Stimulated activated CD4-positive, alpha-beta T cell treated with anti-CD3 and anti-CD28 coated beads, Interleukin-12 subunit alpha, Interleukin-12 subunit beta, amount 100 ng/mL, for 24 hours (primary cell): ENCODE measurements at regions not wholly inside any gene's neighbourhood (a gene's known extent, or its start where the extent isn't known, plus 50 kb on each side); places are given as distances from the start of the nearest gene placed in this dataset.
"Not testable (repeated sequence)": the region's sequence is repeated elsewhere in the genome, so short reads cannot be mapped to it uniquely, and the experiment has no call there.

Source experiments
- DNase-seq, 2 experiments: peaks; one replicate each; pipeline ENCODE4 v3.0.0-alpha.2; 2020; ENCODE audit warnings: low read depth in 2 of 2

DNA sequence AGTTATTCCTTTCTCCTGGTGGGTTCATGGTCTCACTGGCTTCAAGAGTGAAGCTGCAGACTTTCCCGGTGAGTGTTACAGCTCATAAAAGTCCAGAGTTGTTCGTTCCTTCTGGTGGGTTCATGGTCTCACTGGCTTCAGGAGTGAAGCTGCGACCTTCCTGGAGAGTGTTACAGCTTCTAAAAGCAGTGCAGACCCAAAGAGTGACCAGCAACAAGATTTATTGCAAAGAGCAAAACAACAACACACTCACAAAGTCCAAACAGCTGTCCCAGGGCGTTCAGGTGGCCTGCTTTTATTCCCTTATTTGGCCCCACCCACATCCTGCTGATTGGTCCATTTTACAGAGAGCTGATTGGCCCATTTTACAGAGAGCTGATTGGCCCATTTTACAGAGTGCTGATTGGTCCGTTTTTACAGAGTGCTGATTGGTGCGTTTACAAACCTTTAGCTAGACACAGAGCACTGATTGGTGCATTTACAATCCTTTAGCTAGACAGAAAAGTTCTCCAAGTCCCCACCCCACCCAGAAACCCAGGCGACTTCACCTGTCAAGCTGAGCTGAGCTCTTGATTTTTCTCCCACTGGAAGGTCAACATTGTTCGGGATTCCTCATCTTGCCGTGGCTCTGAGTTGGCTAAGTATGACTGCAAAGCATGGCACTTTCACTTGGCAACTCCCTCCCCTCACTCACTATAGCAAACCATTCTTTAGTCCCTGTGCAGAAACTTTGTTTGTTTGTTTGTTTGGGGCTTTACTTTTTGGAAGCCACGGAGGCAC is 87.3 kb upstream of the EEPD1 start:
- not testable (repeated sequence) for DNase-seq

- DNase-seq = no peak
Observed at GRCh38 chr7:36066343-36066664, 86.8 kb upstream of the EEPD1 start.

DNA sequence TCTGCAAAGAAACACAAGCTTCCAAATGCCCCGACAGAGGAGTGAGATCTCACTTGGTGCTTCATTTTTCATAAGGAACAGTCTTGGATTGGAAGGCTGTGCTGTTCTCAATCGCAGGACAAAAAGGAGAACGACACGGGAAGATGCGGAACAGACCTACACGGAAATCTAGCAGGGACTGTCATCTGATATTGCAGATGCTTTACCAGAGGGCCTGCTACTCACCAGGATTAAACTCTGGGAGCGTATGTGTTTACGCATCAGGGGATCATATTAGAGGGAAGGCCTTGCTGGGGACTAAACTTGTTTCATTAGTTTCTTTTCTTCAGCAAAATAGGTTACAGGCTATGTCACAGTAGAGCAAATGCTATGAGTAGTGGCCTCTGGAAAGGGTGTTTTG is 82.8 kb upstream of the EEPD1 start:
- DNase-seq = no peak

GRCh38 chr7:36071605-36072004 is 81.4 kb upstream of the EEPD1 start:
- no peak for DNase-seq

- DNase-seq = no peak
Observed at GRCh38 chr7:36072620-36073019, 80.4 kb upstream of the EEPD1 start.

DNA sequence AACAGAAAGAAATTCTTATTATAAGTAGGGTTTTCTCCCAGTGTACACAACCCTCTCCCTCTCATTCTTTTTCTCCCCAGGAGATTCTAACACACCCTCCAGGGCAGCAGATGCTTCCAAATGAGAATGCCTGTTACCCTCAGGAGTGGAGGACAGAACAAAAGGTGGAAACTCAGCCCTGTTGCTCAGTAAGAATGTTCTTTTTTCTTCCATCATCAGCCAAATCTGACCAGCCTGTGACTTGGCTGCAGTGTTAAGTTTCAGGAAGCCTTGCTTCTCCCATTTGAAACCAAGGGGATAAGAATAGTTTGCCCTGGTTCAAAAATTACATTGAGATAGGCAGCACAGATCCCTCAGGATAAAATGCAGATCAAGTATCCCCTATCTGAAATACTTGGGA is 77.5 kb upstream of the EEPD1 start:
- DNase-seq = no peak

- no peak for DNase-seq
Observed at GRCh38 chr7:36076074-36076473, 77.0 kb upstream of the EEPD1 start.

- DNase-seq = no peak
Observed at GRCh38 chr7:36078816-36079360, 74.2 kb upstream of the EEPD1 start.

DNA sequence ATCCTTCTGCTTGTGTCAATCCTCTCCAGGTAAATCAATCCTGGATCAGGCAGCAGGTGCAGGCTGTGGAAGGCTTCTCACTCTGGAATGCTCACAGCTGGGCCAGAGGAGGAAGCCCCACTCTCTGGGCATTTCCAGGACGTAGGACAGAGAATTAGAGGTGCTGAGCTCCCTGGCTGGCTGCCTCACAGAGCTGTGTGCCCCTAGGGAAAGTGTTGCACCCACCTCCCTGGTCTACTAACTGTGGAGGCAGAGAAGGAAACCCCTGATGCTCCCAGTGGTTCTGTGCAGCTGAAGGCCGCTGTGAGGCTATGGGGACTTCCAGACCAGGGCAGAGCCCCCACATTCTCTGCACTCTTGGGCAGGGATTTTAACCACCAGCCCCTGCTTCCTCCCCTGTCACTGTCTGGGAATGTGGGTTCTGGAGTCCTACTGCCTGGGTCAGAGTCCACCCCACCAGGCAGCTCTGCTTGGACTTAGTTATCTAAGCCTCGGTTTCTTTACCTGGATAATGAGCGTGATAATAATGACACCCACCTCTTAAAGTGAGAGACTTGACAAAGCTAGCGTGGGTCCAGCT is 73.5 kb upstream of the EEPD1 start:
- DNase-seq = no peak

- no peak for DNase-seq
Observed at GRCh38 chr7:36080843-36081242, 72.2 kb upstream of the EEPD1 start.

DNA sequence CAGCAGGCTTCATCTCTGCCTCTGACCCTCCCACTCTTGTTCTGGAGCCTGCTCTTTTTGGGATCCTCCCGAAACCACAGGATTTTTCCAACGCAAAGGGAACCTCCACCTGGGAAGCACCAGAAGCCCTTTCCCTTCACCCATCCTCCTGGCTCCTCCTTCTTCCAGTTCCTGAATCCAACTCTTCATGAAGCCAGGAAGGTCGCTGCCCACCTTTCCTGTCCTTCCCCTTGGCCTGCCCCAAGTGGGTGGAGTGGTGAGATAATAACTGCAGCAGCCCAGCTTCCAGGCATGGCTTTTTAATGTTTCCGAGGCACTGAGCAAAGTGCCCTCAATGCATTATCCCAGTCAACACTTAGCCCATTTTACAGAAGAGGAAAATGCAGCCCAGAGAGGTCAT is 70.8 kb upstream of the EEPD1 start:
- DNase-seq = no peak

GRCh38 chr7:36082910-36083309 is 70.1 kb upstream of the EEPD1 start:
- DNase-seq = no peak

GRCh38 chr7:36083626-36084380 is 69.3 kb upstream of the EEPD1 start:
- DNase-seq = no peak

- DNase-seq = no peak
Observed at GRCh38 chr7:36084485-36085091, 68.5 kb upstream of the EEPD1 start.

DNA sequence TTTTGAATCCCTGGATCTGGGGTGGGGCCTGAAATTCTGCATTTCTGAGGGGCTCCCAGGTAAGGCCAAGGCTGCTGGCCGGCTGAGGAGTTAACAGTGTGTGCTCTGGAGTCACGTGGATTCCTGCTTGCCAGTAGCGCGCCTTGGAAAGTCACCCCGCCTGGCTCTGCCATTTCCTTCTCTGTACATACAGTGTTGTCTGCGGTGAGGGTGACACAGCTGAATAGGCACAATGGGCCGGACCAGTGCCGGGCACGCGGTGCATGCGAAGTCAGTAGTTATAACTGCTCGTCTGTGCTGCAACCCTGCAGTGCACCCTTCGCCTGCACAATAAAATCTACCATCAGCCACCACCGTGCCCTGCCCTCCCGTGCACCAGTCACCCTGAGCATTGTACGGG is 68.0 kb upstream of the EEPD1 start:
- DNase-seq = no peak

GRCh38 chr7:36086571-36086970 is 66.5 kb upstream of the EEPD1 start:
- DNase-seq = no peak

GRCh38 chr7:36088553-36088952 is 64.5 kb upstream of the EEPD1 start:
- DNase-seq = no peak

DNA sequence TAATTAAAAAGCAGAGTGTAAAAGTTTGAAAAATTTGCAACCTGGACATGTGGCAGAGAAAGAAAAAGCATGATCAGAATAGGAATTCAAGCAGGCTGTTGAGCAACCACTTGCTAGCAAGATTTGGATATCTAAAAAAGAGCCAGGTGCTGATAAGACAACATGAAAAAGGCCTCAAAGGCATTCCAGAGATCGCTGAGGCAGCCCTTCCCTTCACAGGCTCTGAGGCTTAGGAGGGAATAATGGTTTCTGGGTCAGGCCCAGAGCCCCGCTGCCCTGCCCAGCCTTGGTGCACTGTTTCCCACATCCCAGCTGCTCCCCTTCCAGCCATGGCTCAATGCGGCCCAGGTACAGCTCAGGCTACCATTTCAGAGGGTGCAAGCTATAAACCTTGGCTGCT is 64.1 kb upstream of the EEPD1 start:
- no peak for DNase-seq

DNA sequence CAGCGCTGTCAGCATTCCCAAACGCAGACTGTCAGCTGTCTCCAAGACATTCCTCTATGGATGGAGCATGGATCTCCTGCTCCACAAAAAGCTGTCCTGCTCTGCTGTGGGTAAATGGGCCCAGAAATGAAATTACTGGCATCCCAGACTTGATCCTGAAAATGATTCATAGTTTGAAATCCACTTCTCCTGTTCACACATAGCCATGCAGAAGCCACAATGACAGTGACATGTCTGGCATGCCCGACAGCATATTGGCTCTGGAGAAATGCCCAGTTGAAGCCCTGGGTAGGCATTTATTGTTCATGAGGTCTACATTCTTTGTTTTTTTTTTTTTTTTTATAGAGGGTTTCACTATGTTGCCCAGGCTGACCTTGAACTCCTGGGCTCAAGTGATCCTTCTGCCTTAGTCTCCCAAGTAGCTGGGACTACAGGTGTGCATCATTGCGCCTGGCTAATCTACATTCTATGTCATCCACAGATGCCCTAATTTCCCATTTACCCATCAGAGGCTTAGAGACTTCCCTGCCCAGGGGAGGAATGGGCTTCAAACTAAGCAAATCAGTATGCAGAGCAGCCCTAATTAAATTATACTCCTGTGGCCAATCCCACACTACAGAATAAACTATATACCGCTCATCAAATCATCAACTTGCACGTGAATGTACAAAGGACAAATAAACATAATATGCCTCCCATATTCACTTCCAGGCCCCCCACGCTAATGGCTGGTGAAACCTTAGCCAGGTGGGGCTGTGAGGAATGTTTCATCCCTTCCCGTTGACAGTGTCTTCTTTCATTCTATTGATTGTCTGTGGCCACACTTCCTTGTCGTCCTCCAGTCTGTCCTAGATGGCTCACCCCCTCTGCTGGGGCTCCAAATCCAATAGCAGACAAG is 61.8 kb upstream of the EEPD1 start:
- DNase-seq = no peak

DNA sequence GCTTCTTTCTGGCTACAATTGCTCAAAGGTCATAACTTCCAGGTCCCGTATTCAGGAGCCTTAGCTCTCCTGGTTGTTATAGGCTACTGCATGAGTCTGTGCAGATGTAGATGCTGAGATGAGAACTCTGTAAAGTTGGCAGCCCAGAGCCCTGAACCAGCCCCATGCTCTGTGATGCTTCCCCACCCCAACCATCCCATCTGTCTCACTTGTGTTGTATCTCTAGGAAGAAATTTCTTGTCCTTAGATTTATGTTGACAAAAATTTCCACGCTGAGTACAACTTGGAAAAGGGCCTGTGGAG is 61.2 kb upstream of the EEPD1 start:
- no peak for DNase-seq

DNA sequence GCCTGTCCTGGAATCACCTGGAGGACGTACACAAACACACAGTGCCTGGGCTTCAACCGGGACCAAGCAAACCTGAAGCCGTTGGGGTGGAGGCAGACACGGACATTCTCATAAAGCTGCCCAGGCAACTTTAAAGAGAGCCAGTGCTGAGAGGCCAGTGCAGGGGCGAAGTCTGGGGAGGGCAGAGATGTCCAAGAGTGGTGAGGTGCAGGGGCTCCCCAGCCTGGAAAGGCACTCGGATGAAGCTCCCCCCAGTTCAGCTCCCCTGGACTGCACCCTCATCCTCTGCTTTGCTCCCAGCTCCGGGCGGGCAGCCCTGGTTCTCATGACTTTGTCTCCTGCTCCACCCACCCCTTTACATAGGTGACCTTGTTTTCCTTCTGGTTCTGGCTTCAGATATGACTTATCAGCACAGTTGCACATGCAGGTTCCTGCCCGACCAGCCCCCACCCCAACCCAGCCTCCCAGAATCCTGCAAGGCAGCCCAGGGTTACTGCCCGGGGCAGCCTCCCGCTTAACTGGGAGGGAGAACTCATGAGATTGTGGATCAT is 60.8 kb upstream of the EEPD1 start:
- no peak for DNase-seq
